ENCODE measurements at regions not wholly inside any gene's neighbourhood (a gene's known extent, or its start where the extent isn't known, plus 50 kb on each side); places are given as distances from the start of the nearest gene placed in this dataset.

DNA sequence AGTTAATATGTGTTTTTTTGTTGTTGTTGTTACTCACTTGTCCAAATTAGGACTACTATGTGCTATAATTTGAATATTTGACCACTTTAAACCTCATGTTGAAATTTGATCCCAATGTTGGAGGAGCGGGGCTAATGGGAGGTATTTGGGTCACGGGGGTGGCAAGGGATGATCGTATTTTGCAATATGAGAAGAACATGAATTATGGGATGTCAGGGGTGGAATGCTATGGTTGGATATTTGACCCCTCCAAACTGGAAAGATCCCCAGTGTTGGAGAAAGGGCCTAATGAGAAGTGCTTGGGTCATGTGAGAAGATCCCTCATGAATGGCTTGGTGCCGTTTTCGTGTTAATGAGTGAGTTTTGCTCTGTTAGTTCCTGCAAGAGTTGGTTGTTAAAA lies 119.8 kb downstream of the NUDT12 start:
- TF ChIP-seq, protein P1, sequence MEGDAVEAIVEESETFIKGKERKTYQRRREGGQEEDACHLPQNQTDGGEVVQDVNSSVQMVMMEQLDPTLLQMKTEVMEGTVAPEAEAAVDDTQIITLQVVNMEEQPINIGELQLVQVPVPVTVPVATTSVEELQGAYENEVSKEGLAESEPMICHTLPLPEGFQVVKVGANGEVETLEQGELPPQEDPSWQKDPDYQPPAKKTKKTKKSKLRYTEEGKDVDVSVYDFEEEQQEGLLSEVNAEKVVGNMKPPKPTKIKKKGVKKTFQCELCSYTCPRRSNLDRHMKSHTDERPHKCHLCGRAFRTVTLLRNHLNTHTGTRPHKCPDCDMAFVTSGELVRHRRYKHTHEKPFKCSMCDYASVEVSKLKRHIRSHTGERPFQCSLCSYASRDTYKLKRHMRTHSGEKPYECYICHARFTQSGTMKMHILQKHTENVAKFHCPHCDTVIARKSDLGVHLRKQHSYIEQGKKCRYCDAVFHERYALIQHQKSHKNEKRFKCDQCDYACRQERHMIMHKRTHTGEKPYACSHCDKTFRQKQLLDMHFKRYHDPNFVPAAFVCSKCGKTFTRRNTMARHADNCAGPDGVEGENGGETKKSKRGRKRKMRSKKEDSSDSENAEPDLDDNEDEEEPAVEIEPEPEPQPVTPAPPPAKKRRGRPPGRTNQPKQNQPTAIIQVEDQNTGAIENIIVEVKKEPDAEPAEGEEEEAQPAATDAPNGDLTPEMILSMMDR (IDR thresholded peaks at IDR 0.05) = no peak
- TF ChIP-seq, protein P2, sequence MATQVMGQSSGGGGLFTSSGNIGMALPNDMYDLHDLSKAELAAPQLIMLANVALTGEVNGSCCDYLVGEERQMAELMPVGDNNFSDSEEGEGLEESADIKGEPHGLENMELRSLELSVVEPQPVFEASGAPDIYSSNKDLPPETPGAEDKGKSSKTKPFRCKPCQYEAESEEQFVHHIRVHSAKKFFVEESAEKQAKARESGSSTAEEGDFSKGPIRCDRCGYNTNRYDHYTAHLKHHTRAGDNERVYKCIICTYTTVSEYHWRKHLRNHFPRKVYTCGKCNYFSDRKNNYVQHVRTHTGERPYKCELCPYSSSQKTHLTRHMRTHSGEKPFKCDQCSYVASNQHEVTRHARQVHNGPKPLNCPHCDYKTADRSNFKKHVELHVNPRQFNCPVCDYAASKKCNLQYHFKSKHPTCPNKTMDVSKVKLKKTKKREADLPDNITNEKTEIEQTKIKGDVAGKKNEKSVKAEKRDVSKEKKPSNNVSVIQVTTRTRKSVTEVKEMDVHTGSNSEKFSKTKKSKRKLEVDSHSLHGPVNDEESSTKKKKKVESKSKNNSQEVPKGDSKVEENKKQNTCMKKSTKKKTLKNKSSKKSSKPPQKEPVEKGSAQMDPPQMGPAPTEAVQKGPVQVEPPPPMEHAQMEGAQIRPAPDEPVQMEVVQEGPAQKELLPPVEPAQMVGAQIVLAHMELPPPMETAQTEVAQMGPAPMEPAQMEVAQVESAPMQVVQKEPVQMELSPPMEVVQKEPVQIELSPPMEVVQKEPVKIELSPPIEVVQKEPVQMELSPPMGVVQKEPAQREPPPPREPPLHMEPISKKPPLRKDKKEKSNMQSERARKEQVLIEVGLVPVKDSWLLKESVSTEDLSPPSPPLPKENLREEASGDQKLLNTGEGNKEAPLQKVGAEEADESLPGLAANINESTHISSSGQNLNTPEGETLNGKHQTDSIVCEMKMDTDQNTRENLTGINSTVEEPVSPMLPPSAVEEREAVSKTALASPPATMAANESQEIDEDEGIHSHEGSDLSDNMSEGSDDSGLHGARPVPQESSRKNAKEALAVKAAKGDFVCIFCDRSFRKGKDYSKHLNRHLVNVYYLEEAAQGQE (IDR thresholded peaks at IDR 0.05; ENCODE audit: insufficient read depth in 1 of 2, low read depth in 2 of 2, low read length in 1 of 2) = no peak
- TF ChIP-seq POLR2AphosphoS5 (IDR thresholded peaks at IDR 0.05; ENCODE audit: low read depth, low read length) = no peak
- no peak for TF ChIP-seq SIN3A (IDR thresholded peaks at IDR 0.05; ENCODE audit: borderline replicate concordance, insufficient read depth, low read depth, low read length)

Measured in Panc1 (cell line).